ENCODE measurements at regions not wholly inside any gene's neighbourhood (a gene's known extent, or its start where the extent isn't known, plus 50 kb on each side); places are given as distances from the start of the nearest gene placed in this dataset.

GRCh38 chr2:204280262-204280668 lies 265.0 kb upstream of the PARD3B start:
- TF ChIP-seq SREBF2 (IDR thresholded peaks at IDR 0.05) (no peak), JUN (IDR thresholded peaks at IDR 0.05) (no peak), RFX5 (IDR thresholded peaks at IDR 0.05) (no peak), POLR2A (IDR thresholded peaks at IDR 0.05; ENCODE audit: low read length) (no peak), CTCF (IDR thresholded peaks at IDR 0.05) (no peak), E2F6 (IDR thresholded peaks at IDR 0.05; ENCODE audit: borderline replicate concordance, low read depth) (no peak)
